Body of pancreas (tissue), 4 donors: ENCODE measurements at regions not wholly inside any gene's neighbourhood (a gene's known extent, or its start where the extent isn't known, plus 50 kb on each side); places are given as distances from the start of the nearest gene placed in this dataset.

ENCODE experiments used
- ATAC-seq: fragments of 150-250 bp; one replicate; pipeline ENCODE4 v1.9.1; 2016
- DNase-seq, 4 donors: peaks; one replicate each; pipeline ENCODE4 v3.0.0-alpha.2; 2019
- H3K27ac ChIP-seq, 4 donors: fragments of 200-600 bp; sonication (generic); 1 replicate in 3 of 4; 2 replicates in 1 of 4; pipeline versions ENCODE4 v1.5.1 to v1.6.1; 2016 to 2019; ENCODE audit warnings: mild to moderate bottlenecking in 1 of 4, mixed read lengths in 1 of 4, moderate library complexity in 1 of 4
- H3K27me3 ChIP-seq, 2 donors: fragments of 200-600 bp; sonication (generic); one replicate each; pipeline ENCODE4 v1.6.0; 2016; ENCODE audit warnings: mild to moderate bottlenecking in 1 of 2
- H3K36me3 ChIP-seq, 2 donors: fragments of 200-600 bp; sonication (generic); replicated peaks in 1 of 2; 2 replicates each; pipeline ENCODE4 v1.5.1; 2016; ENCODE audit warnings: low read depth in 2 of 2; ENCODE audit not compliant: insufficient read depth in 1 of 2
- H3K4me1 ChIP-seq: fragments of 200-600 bp; sonication (generic); one replicate; pipeline ENCODE4 v1.6.0; 2016
- H3K4me3 ChIP-seq, 2 donors: fragments of 200-600 bp; sonication (generic); 1 replicate in 1 of 2; 2 replicates in 1 of 2; pipeline ENCODE4 v1.5.1; 2016 to 2019
- H3K9me3 ChIP-seq, 3 donors: fragments of 200-600 bp; sonication (generic); 1 replicate in 2 of 3; 2 replicates in 1 of 3; pipeline ENCODE4 v1.5.1; 2016
- POLR2A ChIP-seq, 3 donors: fragments of 450-650 bp; IDR thresholded peaks; one replicate each; pipeline ENCODE4 v1.6.1; 2016; ENCODE audit warnings: antibody characterized with exemption in 3 of 3, mild to moderate bottlenecking in 2 of 3
- WGBS, 2 donors: methylation state at CpG; one replicate each; pipeline ENCODE4 v1.1.5; 2017; 5-methylcytosine and 5-hydroxymethylcytosine counted together
- intact Hi-C: fragments of 100-400 bp; cut with DNase I; formaldehyde crosslinking; loops from one replicate; pipeline ENCODE4 v1.15.1; 2023
- TF ChIP-seq, protein P1 (sequence below), 7 experiments: fragments of 450-650 bp in 4 of 7; fragments of 200-600 bp in 3 of 7; sonication (generic) in 3 of 7; IDR thresholded peaks; one replicate each; pipeline ENCODE4 v1.5.1; 2016 to 2019; ENCODE audit warnings: antibody characterized with exemption in 7 of 7

- DNase-seq, result no peak
- ATAC-seq, result no peak
- peaks cover 21% of the 10 kb centered on the region for H3K4me1 ChIP-seq
- no peak for TF ChIP-seq POLR2A (IDR thresholded peaks at IDR 0.05)
- TF ChIP-seq, protein P1, sequence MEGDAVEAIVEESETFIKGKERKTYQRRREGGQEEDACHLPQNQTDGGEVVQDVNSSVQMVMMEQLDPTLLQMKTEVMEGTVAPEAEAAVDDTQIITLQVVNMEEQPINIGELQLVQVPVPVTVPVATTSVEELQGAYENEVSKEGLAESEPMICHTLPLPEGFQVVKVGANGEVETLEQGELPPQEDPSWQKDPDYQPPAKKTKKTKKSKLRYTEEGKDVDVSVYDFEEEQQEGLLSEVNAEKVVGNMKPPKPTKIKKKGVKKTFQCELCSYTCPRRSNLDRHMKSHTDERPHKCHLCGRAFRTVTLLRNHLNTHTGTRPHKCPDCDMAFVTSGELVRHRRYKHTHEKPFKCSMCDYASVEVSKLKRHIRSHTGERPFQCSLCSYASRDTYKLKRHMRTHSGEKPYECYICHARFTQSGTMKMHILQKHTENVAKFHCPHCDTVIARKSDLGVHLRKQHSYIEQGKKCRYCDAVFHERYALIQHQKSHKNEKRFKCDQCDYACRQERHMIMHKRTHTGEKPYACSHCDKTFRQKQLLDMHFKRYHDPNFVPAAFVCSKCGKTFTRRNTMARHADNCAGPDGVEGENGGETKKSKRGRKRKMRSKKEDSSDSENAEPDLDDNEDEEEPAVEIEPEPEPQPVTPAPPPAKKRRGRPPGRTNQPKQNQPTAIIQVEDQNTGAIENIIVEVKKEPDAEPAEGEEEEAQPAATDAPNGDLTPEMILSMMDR (IDR thresholded peaks at IDR 0.05), result no peak
- intact Hi-C loops, result no loop called here
- H3K36me3 ChIP-seq, result no peaks in the 10 kb centered on the region
- no peaks in the 10 kb centered on the region for H3K27me3 ChIP-seq
- no peak overlapping the region for H3K27ac ChIP-seq
- WGBS, 2 donors, result 14 to 15% methylated on average over 2 of the region's 2 CpGs
- no peaks in the 10 kb centered on the region for H3K9me3 ChIP-seq
- no peak overlapping the region for H3K4me3 ChIP-seq
Observed at GRCh38 chr5:123756318-123756665, 244.3 kb downstream of the CSNK1G3 start.

DNA sequence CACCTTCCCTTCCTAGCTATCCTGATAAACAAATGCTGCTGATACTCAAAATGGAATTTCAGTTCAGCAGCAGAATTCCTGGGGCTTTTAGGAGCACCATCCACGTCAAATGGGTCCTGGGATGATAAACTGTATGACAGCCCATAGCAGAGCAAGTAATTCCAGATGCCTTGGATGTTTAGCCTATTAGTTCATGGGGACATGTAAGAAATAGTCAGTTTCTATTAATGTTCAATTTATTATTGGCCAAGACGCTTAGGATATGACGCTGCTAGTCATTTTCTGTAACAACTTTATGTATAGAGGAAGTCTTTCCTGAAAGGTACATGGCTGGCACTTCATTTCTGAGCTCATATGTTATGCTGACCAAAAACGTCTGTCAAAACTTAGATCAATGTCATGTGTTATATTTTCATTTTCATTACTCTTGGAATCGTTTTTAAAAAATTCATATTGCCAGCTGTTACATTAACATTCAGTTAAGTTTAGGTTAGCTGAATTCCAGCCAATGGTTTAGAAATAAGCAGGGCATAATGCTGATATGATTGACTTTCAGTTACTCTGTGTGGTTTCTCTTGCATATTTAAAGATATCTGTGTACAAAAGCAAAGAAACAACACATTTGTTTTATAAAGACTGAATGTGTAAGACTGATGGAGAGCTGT is 243.8 kb downstream of the CSNK1G3 start:
- 46 to 57% methylated on average over 5 of the region's 5 CpGs for WGBS, 2 donors
- Histone ChIP-seq H3K9me3 (no peaks in the 10 kb centered on the region), H3K4me3 (no peak overlapping the region), H3K36me3 (no peaks in the 10 kb centered on the region), H3K4me1 (peaks cover 21% of the 10 kb centered on the region), H3K27ac (no peak overlapping the region), H3K27me3 (no peaks in the 10 kb centered on the region)
- peak; percentile 30 for ATAC-seq
- TF ChIP-seq, protein P1 (IDR thresholded peaks at IDR 0.05), result no peak
- TF ChIP-seq POLR2A (IDR thresholded peaks at IDR 0.05), result no peak
- intact Hi-C loops, result no loop called here
- no peak for DNase-seq

GRCh38 chr5:123754908-123755307 is 242.9 kb downstream of the CSNK1G3 start:
- DNase-seq (no peak), ATAC-seq (no peak)
- Histone ChIP-seq H3K4me1 (peaks cover 21% of the 10 kb centered on the region), H3K4me3 (no peak overlapping the region), H3K27me3 (no peaks in the 10 kb centered on the region), H3K27ac (no peak overlapping the region), H3K36me3 (no peaks in the 10 kb centered on the region), H3K9me3 (no peaks in the 10 kb centered on the region)
- 83 to 88% methylated on average over 3 of the region's 3 CpGs for WGBS, 2 donors
- TF ChIP-seq POLR2A (IDR thresholded peaks at IDR 0.05), result no peak
- TF ChIP-seq, protein P1 (IDR thresholded peaks at IDR 0.05), result no peak
- intact Hi-C loops, result no loop called here

DNA sequence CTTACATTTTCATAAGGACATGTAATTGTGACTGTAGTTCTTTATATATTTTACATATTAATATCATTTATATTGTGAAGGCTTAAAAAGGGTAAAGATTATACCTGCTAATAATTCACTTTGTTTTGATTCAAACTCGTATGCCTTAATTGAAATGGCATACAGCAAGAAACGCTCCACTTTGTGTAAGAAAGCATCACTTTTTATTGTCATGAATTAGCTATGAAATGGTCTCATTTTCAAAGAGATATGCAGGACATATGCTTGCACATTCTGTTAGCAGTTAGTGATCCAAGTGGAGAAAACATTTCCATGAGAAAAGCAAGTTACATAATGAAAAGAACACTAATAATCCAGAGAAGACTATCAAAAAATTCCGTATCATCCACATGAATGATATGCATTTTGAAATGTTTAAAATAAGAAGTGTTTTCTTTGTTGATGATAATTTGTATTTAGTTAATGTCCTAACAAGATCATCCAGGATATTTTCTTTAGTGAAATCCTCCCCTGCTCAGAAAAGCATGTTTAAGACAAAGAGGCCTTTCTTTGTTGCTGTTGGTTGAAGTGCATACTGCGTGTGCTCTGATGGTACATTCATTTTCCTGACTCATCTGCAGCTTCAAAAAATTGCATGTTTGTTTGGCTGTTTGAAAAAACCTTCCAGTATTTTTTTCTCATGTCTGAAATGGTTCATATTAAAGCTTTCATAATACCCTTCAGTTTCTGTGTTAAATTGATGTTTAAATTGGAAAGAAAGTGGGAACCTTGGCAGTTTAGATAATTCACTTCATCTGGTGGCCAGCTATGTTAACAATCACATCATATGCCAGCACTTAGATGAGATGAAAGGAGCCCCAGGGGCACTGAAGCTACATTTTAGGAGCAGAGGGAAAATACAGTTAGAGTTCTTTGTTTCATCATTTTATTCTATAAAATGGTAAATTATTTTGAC is 242.2 kb downstream of the CSNK1G3 start:
- DNase-seq (no peak), ATAC-seq (no peak)
- TF ChIP-seq, protein P1 (IDR thresholded peaks at IDR 0.05), result no peak
- no peak for TF ChIP-seq POLR2A (IDR thresholded peaks at IDR 0.05)
- 79 to 84% methylated on average over 4 of the region's 4 CpGs for WGBS, 2 donors
- intact Hi-C loops, result no loop called here
- Histone ChIP-seq H3K27me3 (no peaks in the 10 kb centered on the region), H3K4me3 (no peak overlapping the region), H3K27ac (no peak overlapping the region), H3K4me1 (peaks cover 21% of the 10 kb centered on the region), H3K36me3 (no peaks in the 10 kb centered on the region), H3K9me3 (no peaks in the 10 kb centered on the region)
